Inflammatory macrophage treated with lipopolysaccharide for 1 hour (primary cell): ENCODE measurements at regions not wholly inside any gene's neighbourhood (a gene's known extent, or its start where the extent isn't known, plus 50 kb on each side); places are given as distances from the start of the nearest gene placed in this dataset.
"Not testable (repeated sequence)": the region's sequence is repeated elsewhere in the genome, so short reads cannot be mapped to it uniquely, and the experiment has no call there.

Experiments
- DNase-seq, 2 donors: peaks; one replicate each; pipeline ENCODE4 v3.0.0-alpha.2; 2020 to 2022

DNA sequence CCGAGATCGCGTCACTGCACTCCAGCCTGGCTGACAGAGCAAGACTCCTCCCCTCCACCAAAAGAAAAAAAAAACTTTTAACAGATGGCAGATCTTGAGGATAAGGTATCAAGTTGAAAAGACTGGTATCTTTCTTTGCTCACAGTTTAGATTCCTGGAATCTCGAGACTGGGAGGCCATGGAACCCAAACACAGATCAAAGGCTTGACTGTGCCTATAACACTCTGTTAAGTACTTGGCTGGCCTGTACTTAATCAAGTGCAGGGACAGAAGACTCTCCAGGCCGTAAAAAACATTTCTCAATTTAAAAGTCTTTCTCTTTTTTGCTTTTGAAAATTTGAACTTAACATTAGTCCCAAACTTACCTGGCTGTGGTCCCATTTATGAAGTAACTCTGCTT is 107.1 kb upstream of the ZNF516 start:
- DNase-seq: no peak

DNA sequence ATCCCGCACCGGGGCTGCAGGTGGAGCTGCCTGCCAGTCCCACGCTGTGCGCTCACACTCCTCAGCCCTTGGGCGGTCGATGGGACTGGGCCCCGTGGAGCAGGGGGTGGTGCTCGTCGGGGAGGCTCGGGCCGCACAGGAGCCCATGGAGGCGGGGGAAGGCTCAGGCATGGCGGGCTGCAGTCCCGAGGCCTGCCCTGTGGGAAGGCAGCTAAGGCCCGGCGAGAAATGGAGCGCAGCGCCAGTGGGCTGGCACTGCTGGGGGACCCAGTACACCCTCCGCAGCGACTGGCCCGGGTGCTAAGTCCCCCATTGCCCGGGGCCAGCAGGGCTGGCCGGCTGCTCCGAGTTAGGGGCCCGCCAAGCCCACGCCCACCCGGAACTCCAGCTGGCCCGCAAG is 105.0 kb upstream of the ZNF516 start:
- not testable (repeated sequence) for DNase-seq

DNA sequence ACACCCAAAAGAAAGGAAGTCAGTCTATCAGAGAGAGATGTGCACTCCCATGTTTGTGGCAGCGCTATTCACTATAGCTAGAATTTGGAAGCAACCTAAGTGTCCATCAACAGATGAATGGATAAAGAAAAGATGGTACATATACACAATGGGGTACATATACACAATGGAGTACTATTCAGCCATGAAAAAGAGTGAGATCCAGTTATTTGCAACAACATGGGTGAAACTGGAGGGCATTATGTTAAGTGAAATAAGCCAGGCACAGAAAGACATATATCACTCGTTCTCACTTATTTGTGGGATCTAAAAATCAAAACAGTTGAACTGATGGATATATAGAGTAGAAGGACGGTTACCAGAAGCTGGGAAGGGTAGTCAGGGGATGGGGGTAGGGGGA is 99.9 kb upstream of the ZNF516 start:
- DNase-seq: no peak

DNA sequence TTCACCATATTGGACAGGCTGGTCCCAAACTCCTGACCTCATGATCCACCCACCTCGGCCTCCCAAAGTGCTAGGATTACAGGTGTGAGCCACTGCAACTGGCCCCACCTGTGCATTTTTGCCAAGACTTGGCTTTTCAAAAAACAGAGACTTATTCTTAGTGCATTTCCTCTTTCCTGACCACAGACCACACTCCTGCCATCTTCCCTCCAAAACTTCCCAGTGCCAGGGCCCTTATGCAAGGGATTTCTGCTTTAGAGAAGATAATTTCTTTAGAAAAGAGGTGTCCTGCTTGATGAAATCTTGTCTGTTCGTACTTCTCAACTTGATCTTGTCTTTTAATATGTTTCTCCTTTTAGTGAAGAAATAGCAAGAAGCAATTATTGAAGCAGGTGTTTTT is 98.8 kb upstream of the ZNF516 start:
- DNase-seq: peak in 1 of 2 donors; percentile 22

DNA sequence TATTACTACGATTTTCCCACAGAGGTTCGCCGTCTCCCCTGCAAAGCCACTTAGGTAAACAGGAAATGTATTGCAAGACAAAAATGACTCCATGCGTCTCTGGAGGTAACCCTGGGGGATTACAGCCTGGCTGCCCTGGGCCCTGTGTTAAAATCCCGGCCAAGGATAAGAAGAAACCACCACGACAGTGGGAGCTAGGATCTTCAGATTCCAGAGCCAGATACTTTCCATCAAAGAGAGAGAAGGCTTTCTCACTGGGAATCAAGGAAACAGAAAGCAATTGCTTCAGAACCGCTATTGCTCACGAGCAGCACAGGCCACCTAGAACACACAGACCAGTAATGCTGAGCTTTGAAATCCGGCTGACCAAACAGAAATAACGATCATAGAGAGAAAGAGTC is 97.9 kb upstream of the ZNF516 start:
- DNase-seq: no peak

DNA sequence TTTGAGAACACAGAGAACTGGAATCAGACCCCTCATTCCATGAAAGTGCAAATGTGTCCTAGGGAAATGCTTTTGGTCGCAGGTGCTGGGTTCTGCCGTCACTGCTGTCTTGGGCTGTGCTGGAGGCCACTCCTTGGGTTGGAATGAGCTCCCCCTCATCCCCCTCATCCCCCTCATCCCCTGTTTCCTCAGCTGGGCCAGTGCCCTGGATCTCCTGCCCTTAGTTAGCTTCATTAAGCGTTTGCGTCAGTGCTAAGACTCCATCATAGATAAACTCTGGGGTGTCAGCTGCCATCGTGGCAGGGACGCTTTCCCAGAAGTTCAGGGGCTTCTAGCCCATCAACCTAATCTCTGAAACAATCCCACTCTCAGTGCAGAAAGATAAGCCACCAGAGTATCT is 97.1 kb upstream of the ZNF516 start:
- DNase-seq: no peak

DNA sequence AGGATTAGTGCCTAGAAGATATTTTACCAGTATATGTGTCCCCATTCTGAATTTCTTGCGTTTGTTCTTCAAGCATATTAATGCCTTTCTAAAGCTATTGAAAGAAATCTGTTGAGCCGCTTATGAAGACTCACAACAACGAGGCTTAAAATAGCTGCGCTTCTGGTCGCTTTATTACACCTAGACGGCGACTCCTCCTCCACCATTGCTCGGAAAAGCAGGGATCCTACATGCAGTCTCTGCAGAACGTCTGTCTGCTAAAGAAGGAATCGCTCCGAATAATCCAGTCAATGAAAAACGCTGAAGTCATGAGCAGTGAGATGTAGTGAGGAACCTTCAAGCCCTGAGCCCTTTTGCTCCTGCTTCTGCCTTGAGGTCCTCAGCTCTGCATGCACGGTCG is 94.8 kb upstream of the ZNF516 start:
- no peak for DNase-seq

DNA sequence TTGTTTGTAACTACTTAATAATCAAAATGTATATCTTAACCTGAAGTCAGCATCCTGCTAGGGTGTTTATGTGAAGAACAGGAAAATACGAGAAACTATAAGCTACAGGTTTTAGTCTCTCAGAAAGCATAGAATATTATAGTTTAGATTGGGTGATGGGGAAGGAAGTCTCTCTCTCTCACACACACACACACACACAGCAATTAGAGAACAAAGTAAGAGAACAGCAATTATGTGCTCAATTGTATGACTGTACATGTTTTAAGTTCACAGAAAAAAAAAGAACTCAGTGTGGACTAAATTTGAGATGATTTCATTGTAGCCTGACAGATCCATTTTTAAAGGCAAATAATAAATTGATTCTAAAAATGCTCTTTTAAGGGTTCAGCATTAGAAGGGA is 94.3 kb upstream of the ZNF516 start:
- DNase-seq: peak in 1 of 2 donors; percentile 23

DNA sequence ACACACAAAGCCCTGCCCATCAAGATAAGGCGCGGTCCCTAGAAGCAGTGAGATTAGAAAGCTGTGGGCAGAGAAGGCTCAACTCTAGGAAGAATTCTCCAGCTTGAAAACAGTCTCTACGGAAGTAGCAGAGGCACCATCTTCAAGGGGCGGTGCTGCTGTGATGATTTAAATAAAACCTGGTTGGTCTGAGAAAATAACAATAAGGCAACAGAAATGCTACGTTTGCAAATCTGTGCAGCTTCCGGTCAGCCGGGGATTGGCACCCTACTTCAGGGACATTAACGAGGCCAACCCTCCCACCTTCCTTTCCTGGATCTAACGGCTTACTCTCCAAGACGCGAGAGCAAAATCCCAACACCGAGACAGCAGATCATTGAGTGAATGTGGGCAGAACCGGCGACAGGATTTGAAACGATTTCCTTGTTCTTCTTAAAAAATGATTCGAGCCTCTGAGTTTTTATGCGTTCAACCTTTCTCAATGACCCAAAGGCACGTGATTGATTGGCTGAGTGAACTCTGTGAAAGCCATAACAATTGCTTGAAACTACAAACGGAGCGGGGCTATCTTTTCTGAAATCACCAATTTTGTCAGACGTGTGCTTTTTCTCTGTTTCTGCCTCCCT is 93.7 kb upstream of the ZNF516 start:
- peak in 1 of 2 donors; percentile 21 for DNase-seq

DNA sequence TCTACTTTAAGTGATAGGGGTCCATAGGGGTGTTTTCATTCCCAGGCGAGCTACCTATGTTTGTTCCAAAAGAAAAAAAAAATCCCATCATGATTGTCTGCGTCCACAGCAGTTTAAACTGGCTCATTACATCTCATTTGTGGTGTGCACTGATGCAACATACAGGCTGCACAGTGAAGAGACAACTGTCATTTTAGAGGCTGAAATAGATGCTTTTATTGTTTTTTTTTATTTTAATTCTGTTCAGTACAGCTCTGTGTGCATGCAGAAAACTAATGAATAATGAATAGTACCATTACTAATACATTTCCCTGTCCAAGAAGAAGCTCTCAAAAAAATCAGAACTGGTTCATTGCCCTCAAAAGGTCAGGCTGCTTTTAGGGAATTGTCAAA is 92.8 kb upstream of the ZNF516 start:
- no peak for DNase-seq

DNA sequence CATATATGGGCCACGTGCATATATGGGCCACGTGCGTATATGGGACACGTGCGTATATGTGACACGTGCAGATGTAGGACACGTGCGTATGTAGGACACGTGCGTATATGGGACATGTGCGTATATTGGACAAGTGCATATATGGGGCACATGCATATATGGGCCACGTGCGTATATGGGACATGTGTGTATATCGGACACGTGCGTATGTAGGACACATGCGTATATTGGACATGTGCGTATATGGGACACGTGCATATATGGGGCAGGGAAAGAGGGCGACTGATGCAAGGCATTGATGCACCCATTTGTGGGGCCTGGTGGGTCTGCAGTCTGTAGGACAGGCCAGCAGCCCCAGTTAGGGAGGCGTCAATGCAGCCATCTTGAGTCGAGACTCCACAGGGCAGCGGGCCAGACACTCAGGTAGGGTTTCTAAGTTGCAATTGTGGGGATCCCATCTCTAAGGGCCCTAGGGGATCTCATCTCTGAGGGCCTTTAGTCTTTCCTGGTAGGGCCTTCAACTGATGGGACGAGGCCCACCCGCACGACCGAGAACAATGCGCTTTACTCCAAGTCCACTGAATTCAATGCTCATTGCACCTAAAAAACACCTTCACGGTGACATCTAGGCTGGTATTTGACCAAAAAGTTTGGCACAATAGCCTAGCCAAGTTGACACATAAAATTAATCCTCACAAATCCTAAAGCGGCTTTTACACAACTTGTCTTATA is 92.3 kb upstream of the ZNF516 start:
- no peak for DNase-seq

DNA sequence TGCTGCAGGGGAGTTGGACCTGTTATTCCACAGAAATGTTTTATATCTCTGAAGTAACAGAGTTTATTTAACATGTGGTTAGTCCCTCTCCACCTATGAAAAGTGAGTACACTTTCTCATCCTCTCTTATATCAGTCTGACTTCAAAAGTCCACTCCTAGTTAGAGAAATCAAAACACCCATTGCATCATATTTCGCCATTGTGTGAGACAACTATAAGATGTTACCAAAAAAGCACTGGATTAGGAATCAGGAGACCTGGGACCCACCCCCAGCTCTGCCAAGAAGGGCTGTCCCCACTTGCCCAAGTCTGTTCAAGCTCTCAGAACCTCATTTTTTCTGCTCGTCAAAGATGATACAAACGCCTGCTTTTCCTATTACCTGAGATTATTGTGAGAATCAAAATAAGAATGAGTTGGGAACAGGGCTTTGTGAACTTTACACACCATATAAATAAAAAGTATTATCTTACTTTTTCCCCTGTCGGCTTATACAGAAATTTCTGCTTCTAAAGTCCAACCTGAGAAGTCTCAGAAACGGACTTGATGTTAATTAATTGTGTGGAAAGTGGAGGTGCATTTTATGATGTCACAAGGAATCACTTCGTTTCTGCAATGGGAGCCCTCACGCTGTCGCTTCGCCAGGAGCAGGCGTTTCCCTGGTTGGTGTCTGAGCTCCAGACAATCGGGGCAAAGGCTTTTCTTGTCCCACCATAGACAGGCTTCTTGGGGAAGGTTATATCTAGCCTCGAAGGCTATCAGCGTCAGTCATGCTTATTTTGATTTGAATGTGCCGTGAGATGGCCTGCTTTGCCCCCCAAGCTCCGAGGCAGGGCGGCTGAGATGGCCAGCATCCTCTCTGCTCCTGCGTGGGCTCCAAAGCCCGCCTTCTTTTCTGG is 89.6 kb upstream of the ZNF516 start:
- no peak for DNase-seq

DNA sequence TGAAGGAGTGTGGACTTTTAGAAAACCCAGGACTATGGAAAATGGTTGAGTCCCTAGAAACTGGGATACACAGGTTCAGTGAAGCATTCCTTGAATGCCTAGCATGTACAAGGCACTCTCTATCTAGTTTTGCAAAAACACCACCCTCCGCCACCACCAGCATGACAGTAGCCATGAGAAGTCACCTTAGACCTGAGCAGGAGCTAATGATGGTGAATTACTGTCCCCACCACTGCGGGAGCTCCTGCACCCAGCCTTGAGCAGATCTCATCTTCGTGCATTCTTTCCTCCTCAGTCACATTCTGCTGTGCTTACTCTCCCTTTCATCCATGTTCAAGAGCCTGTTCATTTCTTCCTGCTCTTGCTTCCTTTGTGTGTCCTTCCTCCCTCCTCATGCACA is 86.2 kb upstream of the ZNF516 start:
- DNase-seq: no peak

DNA sequence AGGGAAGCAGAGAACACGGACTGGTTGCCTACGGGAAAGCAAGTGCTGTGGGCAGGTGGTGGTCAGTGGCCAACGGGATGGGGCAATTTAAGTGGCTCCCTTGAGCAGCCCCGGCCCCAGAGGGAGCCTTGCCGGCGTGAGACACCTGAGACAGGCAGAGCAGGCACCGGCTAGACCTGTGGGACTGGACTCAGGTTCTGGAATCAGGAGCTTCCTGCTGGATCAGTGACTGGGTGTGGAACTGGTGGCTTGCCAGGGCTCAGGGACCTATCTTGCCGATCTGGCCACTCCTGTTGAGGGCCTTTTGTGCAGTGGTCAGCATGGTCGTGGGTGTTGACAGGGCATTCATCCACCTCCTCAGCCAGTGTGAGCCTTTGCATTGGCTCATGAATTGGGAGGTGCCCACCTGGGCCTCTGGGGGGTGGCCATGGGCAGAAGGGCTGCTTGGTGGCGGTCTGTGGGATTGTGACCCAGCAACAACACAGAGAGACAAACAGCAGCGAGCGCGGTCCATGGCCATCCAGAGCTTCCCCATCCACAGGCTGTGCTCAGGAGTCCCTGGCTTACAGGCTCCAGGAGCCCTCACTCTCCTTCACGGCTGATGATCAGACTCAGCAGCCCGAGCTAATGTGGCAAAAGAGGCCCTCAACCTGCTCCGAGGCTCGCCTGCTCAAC is 85.4 kb upstream of the ZNF516 start:
- no peak for DNase-seq

DNA sequence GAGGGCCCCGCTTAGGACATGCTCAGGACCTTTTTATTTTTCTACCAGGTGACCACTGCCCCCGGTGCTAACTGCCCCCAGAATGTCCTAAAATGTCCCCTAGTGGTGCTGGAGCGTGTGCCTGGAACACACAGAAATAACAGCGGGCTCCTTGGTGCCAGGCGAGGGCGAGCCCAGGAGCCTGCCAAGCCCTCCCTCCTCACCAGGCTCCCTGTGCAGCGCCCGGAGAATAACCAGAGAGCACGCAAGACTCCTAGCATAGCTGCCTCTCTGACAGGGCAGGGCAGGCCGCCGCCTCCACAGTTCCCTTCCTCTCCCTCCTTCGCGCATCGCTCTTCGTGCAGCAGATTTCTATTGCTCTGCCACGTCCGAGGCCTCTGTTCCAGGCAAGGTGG is 84.3 kb upstream of the ZNF516 start:
- no peak for DNase-seq

DNA sequence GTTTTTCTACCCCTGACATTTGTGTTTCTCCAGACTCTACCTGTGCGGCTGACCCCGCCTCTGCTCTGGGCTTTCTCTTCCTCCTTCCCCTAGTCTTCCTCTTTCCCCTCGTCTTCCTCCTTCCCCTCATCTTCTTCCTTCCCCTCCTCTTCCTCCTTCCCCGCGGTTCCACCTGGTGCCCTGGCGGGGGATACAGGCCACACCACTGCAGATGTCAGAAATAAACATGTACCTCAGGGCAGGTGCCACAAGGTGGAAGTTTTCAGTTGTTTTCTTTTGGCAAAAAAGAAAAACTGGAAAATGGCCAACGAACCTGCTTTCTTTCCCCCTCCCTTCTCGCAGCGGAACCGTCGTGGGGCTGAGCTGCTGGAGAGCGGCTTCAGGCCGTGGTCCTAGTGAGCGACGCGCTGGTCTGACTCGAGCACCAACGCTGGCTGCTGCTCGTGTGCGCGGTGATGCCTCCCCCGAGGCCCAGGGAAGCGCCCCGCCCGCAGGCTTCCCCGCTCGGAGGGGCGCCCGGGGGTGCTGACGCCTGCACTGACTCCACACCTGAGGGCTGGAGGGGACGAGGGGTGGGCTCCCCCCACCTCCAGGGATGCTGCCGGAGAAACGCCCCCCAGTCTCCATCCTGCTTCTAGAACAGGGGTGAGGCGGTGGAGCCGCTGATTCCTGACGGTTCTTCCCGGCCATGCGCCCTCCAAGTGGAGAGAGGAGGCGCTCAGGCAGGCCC is 83.7 kb upstream of the ZNF516 start:
- DNase-seq: no peak

DNA sequence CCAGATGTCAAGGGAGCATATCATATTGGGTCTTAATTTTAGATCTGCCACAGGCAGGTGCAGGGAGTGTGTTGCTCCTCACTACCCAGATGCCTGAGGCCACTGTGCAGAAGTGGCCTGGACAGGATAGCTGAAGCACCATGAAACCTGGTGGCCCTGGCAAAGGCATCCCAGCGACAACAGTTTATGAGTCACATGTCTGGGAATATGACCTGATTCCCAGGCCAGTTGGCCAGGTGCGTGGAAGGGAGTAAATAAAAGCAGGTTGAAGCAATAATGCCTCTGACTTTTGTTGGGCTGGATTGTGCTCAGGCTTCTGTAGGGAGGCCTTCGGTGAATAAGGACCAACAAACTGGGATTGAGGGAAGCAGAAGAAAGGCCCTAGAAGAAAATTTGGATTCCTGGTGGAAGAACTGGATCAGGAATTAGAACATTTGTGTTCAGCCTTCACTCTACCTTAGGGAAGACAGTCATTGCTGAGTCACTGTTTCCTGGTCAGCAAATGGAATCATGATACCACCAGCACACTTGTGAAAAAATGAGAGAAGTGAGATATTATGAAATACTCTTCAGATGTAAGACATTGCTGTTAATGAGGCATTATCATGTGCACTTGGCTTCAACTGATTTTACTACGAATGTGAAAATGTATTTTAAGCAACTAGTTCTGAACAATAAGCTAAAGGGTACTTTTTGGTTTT is 78.4 kb upstream of the ZNF516 start:
- peak; percentile 55 to 93 for DNase-seq

DNA sequence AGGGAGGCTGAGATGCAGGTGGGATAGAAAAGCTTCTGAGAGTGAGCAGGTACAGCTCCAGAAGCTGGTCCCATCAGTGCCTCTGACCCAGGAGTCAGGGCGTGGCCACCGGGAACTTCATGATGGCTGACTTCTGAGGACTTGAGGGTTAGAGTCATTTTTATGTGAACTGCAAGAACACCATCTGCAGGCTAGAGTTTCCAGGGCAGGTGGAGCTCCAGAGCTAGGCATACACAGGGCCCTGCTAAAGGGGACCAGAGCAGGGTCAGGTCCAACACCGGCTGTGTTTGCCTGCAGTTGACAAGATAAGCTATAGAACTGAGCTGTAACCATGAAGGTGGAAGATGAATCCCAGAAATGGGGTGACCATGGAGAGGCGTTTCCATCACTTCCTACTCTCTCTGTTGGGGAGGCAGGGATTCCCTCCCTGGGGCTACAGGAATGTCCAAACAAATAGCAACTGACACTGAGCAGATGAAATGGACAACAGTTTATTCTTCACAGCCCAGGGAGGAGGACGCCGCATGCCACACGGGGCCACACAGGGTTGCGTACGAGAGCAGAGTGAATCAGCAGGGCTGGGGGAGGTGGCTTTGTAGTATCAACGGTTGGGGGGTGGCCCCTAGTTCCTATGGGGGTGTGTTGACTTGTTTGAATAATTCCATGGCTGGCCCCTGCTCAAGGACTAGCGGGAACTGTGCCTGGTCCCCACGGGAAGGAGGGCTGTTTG is 77.6 kb upstream of the ZNF516 start:
- no peak for DNase-seq

DNA sequence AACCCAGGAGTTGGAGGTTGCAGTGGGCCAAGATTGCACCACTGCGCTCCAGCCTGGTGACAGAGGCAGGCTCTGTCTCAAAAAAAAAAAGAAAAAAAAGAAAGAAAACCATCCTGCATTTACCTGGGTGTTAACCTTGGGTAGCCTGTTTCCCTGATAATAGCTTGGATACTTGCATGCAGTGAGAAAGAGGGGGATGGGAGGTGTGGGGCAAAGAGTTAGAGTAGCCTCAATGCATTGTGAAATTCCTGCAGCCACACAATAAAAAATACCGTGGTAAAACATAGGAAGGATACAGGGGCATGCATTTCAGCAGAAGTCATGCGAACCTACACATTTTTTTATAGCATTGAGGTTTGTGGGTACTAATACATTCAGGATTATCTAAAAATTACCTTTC is 76.6 kb upstream of the ZNF516 start:
- DNase-seq: no peak

DNA sequence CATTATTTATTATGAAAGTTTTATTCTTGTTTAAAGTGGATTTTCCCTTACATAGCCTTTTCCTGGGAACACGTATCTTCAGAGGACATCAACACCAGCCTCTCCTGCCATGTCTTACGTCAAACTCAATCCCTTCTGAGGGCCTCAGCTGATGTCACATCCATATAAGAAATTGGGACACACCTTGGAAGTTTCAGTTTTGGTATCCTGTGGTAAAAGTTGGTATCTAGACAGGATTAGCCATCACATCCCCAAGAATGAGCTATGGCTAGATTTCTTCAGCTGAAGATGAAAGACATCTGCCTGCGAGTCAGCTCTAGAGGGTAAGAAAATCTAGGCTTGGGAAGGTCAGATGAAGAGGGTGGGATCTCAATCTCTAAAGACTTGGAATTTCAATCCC is 75.8 kb upstream of the ZNF516 start:
- no peak for DNase-seq
